Kidney epithelial cell (primary cell): ENCODE measurements at regions not wholly inside any gene's neighbourhood (a gene's known extent, or its start where the extent isn't known, plus 50 kb on each side); places are given as distances from the start of the nearest gene placed in this dataset.

Source experiments
- DNase-seq: peaks from one replicate; pipeline ENCODE4 v3.0.0-alpha.2; 2010; ENCODE audit warnings: low read depth
- H3K27me3 ChIP-seq: 2 replicates; pipeline ENCODE4 v1.6.0; 2011; ENCODE audit warnings: low read length; ENCODE audit not compliant: control insufficient read depth, insufficient read depth
- H3K36me3 ChIP-seq: 2 replicates; pipeline ENCODE4 v1.5.1; 2011; ENCODE audit warnings: low read length; ENCODE audit not compliant: control insufficient read depth, insufficient read depth
- H3K4me3 ChIP-seq: 2 replicates; pipeline ENCODE4 v1.5.1; 2011; ENCODE audit warnings: low read depth, mild to moderate bottlenecking, control low read depth, low read length
- TF ChIP-seq, protein P1 (sequence below): IDR thresholded peaks from 2 replicates; pipeline ENCODE4 v1.5.1; 2011; ENCODE audit warnings: mild to moderate bottlenecking, moderate library complexity, low read length, control low read depth, inconsistent platforms; ENCODE audit not compliant: insufficient read depth, poor library complexity, severe bottlenecking

DNA sequence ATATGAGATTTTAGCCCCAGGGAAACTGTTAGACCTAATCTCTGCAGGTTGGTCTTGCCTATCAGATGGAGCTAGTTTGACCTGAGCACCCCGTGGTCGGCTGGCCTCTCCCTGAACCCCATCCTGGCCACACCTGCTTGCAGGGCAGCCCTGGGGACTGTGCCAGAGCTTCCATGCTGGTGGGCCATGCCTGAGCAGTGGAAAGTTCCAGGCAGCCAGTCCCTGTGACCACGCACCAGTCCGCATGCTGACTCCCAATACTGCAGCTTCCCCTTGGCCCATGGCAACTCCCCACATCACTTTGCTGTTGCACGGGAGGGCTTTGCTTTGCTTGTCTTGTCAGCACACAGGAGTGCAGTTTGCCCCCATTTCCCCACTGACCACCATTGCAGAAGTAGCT, 427.8 kb upstream of the SEMA3D start:
- no peak overlapping the region for H3K4me3 ChIP-seq
- H3K36me3 ChIP-seq = no peaks in the 10 kb centered on the region
- TF ChIP-seq, protein P1, sequence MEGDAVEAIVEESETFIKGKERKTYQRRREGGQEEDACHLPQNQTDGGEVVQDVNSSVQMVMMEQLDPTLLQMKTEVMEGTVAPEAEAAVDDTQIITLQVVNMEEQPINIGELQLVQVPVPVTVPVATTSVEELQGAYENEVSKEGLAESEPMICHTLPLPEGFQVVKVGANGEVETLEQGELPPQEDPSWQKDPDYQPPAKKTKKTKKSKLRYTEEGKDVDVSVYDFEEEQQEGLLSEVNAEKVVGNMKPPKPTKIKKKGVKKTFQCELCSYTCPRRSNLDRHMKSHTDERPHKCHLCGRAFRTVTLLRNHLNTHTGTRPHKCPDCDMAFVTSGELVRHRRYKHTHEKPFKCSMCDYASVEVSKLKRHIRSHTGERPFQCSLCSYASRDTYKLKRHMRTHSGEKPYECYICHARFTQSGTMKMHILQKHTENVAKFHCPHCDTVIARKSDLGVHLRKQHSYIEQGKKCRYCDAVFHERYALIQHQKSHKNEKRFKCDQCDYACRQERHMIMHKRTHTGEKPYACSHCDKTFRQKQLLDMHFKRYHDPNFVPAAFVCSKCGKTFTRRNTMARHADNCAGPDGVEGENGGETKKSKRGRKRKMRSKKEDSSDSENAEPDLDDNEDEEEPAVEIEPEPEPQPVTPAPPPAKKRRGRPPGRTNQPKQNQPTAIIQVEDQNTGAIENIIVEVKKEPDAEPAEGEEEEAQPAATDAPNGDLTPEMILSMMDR = no peak
- H3K27me3 ChIP-seq = no peaks in the 10 kb centered on the region
- no peak for DNase-seq

DNA sequence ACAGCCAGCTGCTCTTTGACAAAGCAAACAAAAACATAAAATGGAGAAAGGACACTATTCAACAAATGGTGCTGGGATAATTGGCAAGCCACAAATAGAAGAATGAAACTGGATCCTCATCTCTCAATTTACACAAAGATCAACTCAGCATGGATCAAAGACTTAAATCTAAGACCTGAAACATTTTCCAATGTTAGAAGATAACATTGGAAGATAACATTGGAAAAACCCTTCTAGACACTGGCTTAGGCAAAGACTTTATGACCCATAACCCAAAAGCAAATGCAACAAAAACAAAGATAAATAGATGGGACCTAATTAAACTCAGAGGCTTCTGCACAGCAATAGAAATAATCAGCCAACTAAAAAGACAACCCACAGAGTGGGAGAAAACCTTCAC, 425.7 kb upstream of the SEMA3D start:
- no peak for DNase-seq
- no peaks in the 10 kb centered on the region for H3K27me3 ChIP-seq
- TF ChIP-seq, protein P1 = no peak
- H3K36me3 ChIP-seq = no peaks in the 10 kb centered on the region
- H3K4me3 ChIP-seq = no peak overlapping the region

DNA sequence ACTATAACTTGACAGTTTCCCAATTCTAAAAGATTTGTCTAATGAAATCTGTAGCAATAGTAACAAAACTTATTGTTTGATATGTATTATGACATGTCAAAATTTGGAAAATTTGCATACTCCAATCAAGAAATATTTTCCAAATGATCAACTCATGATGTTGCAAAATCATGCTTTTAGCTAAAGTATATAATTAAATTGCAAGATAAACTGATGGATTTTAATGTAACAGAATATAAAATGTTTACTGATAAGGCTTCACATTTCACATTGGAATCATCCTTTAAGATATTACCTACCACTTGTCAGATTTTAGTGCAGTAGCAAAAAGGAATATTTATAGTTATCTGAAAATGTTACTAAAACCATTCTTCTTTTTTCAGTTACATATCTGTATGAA, 421.9 kb upstream of the SEMA3D start:
- TF ChIP-seq, protein P1 = no peak
- DNase-seq = no peak
- H3K4me3 ChIP-seq = no peak overlapping the region
- H3K36me3 ChIP-seq = no peaks in the 10 kb centered on the region
- H3K27me3 ChIP-seq = no peaks in the 10 kb centered on the region

DNA sequence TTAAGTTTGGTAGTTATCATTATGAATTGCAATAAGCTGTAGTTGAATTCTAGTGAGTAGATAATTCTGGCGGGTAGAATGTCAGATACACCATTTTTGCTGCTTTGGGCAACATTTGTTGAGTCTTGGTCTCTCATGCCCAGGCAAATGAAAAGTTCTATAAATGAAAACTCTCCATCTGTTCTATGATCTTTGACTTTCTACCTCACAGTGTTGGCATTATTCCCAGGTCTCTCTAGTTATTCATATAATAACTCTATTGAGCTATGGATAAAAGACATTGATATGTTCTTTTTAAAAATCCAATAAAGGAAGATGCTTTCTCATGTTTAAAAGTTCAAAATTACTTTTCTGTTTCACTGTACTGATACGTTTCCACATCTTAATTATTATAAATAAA, 415.3 kb upstream of the SEMA3D start:
- DNase-seq = no peak
- TF ChIP-seq, protein P1 = no peak
- no peaks in the 10 kb centered on the region for H3K27me3 ChIP-seq
- no peak overlapping the region for H3K4me3 ChIP-seq
- no peaks in the 10 kb centered on the region for H3K36me3 ChIP-seq

DNA sequence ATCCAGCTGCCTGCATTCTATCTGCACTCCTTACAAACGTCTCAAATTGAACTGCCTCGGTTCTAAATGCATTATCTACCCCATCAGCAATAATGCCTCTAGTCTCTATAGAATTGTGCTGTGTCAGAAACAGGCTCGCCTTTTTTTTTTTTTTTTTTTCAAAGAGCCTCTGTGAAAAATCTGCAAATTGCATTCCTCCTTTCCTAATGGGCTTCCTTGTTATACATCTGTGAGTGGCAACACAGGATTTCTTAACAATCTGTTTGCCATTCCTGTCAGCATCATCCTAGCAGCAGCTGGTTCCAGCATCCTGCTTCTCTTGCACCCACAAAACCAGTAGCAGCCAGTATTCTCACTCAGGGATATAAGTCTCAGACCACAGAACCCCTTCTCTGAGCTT, 413.5 kb upstream of the SEMA3D start:
- TF ChIP-seq, protein P1 = no peak
- no peaks in the 10 kb centered on the region for H3K36me3 ChIP-seq
- no peak for DNase-seq
- no peak overlapping the region for H3K4me3 ChIP-seq
- H3K27me3 ChIP-seq = no peaks in the 10 kb centered on the region

DNA sequence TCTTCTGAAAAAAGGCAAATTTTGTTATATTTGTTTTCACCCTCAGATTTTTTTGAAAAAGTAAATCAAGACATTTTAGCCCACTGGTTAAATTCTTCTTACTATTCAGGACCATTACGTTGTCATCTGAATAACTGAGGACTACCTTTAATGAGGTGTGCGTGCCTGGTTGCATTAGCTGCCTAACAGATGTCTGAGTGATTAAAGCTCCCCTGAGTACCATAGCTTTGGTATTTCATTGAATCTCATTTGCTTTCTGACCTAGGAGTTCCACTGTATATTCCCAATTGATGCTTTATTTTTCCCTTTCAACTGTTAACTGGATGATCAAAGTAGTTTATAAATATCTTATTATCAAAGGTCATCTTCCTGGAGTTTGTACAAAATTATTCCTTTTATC, 410.0 kb upstream of the SEMA3D start:
- DNase-seq = no peak
- no peak overlapping the region for H3K4me3 ChIP-seq

More for the DNA sequence above, 410.0 kb upstream of the SEMA3D start:
- Histone ChIP-seq H3K27me3 (no peaks in the 10 kb centered on the region), H3K36me3 (no peaks in the 10 kb centered on the region)
- TF ChIP-seq, protein P1 = no peak
